ENCODE measurements at regions not wholly inside any gene's neighbourhood (a gene's known extent, or its start where the extent isn't known, plus 50 kb on each side); places are given as distances from the start of the nearest gene placed in this dataset.

DNA sequence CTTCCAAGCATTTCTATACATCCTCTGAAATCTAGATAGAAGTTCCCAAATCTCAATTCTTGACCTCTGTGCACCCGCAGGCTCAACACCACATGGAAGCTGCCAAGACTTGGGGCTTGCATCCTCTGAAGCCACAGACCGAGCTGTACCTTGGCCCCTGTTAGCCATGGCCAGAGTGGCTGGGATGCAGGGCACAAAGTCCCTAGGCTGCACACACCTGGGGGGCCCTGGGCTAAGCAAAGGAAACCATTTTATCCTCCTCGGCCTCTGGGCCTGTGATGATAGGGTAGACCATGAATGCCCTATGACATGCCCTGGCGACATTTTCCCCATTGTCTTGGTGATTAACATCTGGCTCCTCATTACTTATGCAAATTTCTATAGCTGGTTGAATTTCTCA, 97.1 kb upstream of the CCDC39 start:
- Histone ChIP-seq H3K79me1 (ENCODE audit: low read depth in 1 of 2, low read length in 2 of 2) (no peaks in the 10 kb centered on the region), H3K23ac (ENCODE audit: low read depth, low read length) (no peak overlapping the region), H2BK15ac (ENCODE audit: low read depth, low read length) (no peak overlapping the region), H4K5ac (ENCODE audit: low read depth, low read length) (no peak overlapping the region), H2BK5ac (ENCODE audit: low read depth, low read length, poor library complexity, severe bottlenecking) (no peak overlapping the region), H2BK20ac (ENCODE audit: low read depth, low read length) (no peak overlapping the region), H3K4ac (ENCODE audit: low read depth, low read length) (no peak overlapping the region), H4K8ac (ENCODE audit: low read depth in 2 of 2, low read length in 2 of 2) (no peak overlapping the region), H3K9ac (ENCODE audit: low read depth, low read length) (no peak overlapping the region), H2AK5ac (ENCODE audit: low read depth, low read length) (no peak overlapping the region), H3K4me1 (ENCODE audit: control insufficient read depth, insufficient read depth, low read length) (no peaks in the 10 kb centered on the region), H3K9me3 (ENCODE audit: control insufficient read depth, insufficient read depth, low read length) (peaks cover 13% of the 10 kb centered on the region), H3K9me1 (ENCODE audit: insufficient read depth, low read length) (no peaks in the 10 kb centered on the region), H4K91ac (ENCODE audit: insufficient read depth, low read depth, low read length) (no peak overlapping the region), H3K27me3 (ENCODE audit: control insufficient read depth, insufficient read depth, low read length) (no peaks in the 10 kb centered on the region), H3K14ac (replicated peaks; ENCODE audit: low read depth, low read length) (no peak overlapping the region), H2BK120ac (ENCODE audit: low read depth, low read length) (no peak overlapping the region), H3K18ac (ENCODE audit: low read depth, low read length) (no peak overlapping the region), H3K4me3 (ENCODE audit: insufficient read depth, low read depth, low read length) (no peak overlapping the region), H3K27ac (ENCODE audit: insufficient read depth, low read length) (no peak overlapping the region), H4K20me1 (ENCODE audit: insufficient read depth, low read length) (no peaks in the 10 kb centered on the region), H2AK9ac (replicated peaks; ENCODE audit: low read depth, low read length, poor library complexity) (no peak overlapping the region), H3K4me2 (ENCODE audit: low read depth, low read length) (no peak overlapping the region), H3K36me3 (ENCODE audit: control insufficient read depth, insufficient read depth, low read length) (no peaks in the 10 kb centered on the region), H2AFZ (replicated peaks; ENCODE audit: low read length, poor library complexity) (no peak overlapping the region), H3K56ac (ENCODE audit: extremely low read depth, insufficient read depth, low read length) (no peak overlapping the region)
- no TSS peak for BruUV-seq (replicated peaks)
- no peak for DNase-seq
- no peak for TF ChIP-seq MXI1 (IDR thresholded peaks at IDR 0.05; ENCODE audit: borderline replicate concordance, low read depth, low read length)
- TF ChIP-seq RAD21 (IDR thresholded peaks at IDR 0.05; ENCODE audit: low read length) = no peak
- no peak for TF ChIP-seq NFE2L2 (IDR thresholded peaks at IDR 0.05; ENCODE audit: low read depth, low read length)
- TF ChIP-seq, protein P1, sequence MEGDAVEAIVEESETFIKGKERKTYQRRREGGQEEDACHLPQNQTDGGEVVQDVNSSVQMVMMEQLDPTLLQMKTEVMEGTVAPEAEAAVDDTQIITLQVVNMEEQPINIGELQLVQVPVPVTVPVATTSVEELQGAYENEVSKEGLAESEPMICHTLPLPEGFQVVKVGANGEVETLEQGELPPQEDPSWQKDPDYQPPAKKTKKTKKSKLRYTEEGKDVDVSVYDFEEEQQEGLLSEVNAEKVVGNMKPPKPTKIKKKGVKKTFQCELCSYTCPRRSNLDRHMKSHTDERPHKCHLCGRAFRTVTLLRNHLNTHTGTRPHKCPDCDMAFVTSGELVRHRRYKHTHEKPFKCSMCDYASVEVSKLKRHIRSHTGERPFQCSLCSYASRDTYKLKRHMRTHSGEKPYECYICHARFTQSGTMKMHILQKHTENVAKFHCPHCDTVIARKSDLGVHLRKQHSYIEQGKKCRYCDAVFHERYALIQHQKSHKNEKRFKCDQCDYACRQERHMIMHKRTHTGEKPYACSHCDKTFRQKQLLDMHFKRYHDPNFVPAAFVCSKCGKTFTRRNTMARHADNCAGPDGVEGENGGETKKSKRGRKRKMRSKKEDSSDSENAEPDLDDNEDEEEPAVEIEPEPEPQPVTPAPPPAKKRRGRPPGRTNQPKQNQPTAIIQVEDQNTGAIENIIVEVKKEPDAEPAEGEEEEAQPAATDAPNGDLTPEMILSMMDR (conservative IDR thresholded peaks at IDR 0.05; ENCODE audit: low read depth, low read length) = no peak
- TF ChIP-seq, protein P2, sequence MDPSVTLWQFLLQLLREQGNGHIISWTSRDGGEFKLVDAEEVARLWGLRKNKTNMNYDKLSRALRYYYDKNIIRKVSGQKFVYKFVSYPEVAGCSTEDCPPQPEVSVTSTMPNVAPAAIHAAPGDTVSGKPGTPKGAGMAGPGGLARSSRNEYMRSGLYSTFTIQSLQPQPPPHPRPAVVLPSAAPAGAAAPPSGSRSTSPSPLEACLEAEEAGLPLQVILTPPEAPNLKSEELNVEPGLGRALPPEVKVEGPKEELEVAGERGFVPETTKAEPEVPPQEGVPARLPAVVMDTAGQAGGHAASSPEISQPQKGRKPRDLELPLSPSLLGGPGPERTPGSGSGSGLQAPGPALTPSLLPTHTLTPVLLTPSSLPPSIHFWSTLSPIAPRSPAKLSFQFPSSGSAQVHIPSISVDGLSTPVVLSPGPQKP (IDR thresholded peaks at IDR 0.05; ENCODE audit: borderline replicate concordance, low read depth, low read length) = no peak
- TF ChIP-seq FOS (IDR thresholded peaks at IDR 0.05; ENCODE audit: low read depth, low read length) = no peak
- TF ChIP-seq MAFK (IDR thresholded peaks at IDR 0.05; ENCODE audit: low read depth, low read length) = no peak
- no peak for TF ChIP-seq CEBPB (IDR thresholded peaks at IDR 0.05; ENCODE audit: low read depth, low read length)
- no peak for TF ChIP-seq CHD1 (IDR thresholded peaks at IDR 0.05; ENCODE audit: low read depth, low read length)
- no peak for TF ChIP-seq BHLHE40 (IDR thresholded peaks at IDR 0.05; ENCODE audit: low read depth, low read length)
- no peak for TF ChIP-seq RCOR1 (IDR thresholded peaks at IDR 0.05; ENCODE audit: insufficient replicate concordance, low read length)
- TF ChIP-seq RFX5 (IDR thresholded peaks at IDR 0.05; ENCODE audit: low read depth, low read length) = no peak
- TF ChIP-seq, protein P3, sequence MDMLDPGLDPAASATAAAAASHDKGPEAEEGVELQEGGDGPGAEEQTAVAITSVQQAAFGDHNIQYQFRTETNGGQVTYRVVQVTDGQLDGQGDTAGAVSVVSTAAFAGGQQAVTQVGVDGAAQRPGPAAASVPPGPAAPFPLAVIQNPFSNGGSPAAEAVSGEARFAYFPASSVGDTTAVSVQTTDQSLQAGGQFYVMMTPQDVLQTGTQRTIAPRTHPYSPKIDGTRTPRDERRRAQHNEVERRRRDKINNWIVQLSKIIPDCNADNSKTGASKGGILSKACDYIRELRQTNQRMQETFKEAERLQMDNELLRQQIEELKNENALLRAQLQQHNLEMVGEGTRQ (IDR thresholded peaks at IDR 0.05; ENCODE audit: low read depth, low read length) = no peak
- TF ChIP-seq POLR2A (IDR thresholded peaks at IDR 0.05; ENCODE audit: low read depth, low read length) = no peak
- TF ChIP-seq SMC3 (IDR thresholded peaks at IDR 0.05; ENCODE audit: low read depth, low read length) = no peak
- TF ChIP-seq MAZ (IDR thresholded peaks at IDR 0.05; ENCODE audit: borderline replicate concordance, low read depth, low read length) = no peak
- WGBS, 2 experiments (ENCODE audit: extremely low coverage in 2 of 2, insufficient read length in 1 of 2) = no CpG with 5 or more reads among the region's 4 CpGs
- intact Hi-C loops (cut with micrococcal nuclease) (no loop called here), in situ Hi-C loops (cut with MboI; ENCODE audit: low sequenced_read_pairs) (no loop called here), dilution Hi-C loops (cut with HindIII; ENCODE audit: low sequenced_read_pairs, unreplicated experiment) (no loop called here)
- POLR2A ChIA-PET (ENCODE audit: unreplicated experiment) = no interaction called here
- ATAC-seq (ENCODE audit: low read depth) = no peak
- CTCF ChIA-PET = no interaction called here
